Fibroblast of lung (primary cell): ENCODE measurements at regions not wholly inside any gene's neighbourhood (a gene's known extent, or its start where the extent isn't known, plus 50 kb on each side); places are given as distances from the start of the nearest gene placed in this dataset.

Experiments used
- DNase-seq, 2 donors: peaks; one replicate each; pipeline versions ENCODE4 v3.0.0 to v3.0.0-alpha.2; 2010; ENCODE audit warnings: low read depth in 2 of 2
- H2AFZ ChIP-seq: 2 replicates; pipeline ENCODE4 v1.5.1; 2012; ENCODE audit warnings: low read length, control low read depth, inconsistent platforms
- H3K27ac ChIP-seq: 2 replicates; pipeline ENCODE4 v1.5.1; 2011; ENCODE audit warnings: low read length, control low read depth; ENCODE audit not compliant: insufficient read depth
- H3K27me3 ChIP-seq: 2 replicates; pipeline ENCODE4 v1.5.1; 2011; ENCODE audit warnings: mild to moderate bottlenecking, low read length; ENCODE audit not compliant: control insufficient read depth, insufficient read depth
- H3K36me3 ChIP-seq: 2 replicates; pipeline ENCODE4 v1.5.1; 2011; ENCODE audit warnings: low read length; ENCODE audit not compliant: control insufficient read depth, insufficient read depth
- H3K4me1 ChIP-seq: 2 replicates; pipeline ENCODE4 v1.5.1; 2011; ENCODE audit warnings: low read length; ENCODE audit not compliant: control insufficient read depth, insufficient read depth; ENCODE audit errors: extremely low read depth
- H3K4me2 ChIP-seq: 2 replicates; pipeline ENCODE4 v1.5.1; 2011; ENCODE audit warnings: low read length, control low read depth; ENCODE audit not compliant: insufficient read depth; ENCODE audit errors: extremely low read depth
- H3K4me3 ChIP-seq, 4 experiments: fragments of 200-600 bp in 1 of 4; sonication (generic) in 1 of 4; replicated peaks in 1 of 4; 2 replicates each; pipeline ENCODE4 v1.5.1; 2011 to 2016; ENCODE audit warnings: low read length in 4 of 4, low read depth in 3 of 4, mild to moderate bottlenecking in 3 of 4, control low read depth in 2 of 4, inconsistent platforms in 1 of 4, mixed read lengths in 1 of 4; ENCODE audit not compliant: insufficient read depth in 1 of 4; ENCODE audit errors: control extremely low read depth in 1 of 4
- H3K79me2 ChIP-seq: 2 replicates; pipeline ENCODE4 v1.5.1; 2012; ENCODE audit warnings: mild to moderate bottlenecking, low read length, inconsistent platforms; ENCODE audit not compliant: control insufficient read depth, insufficient read depth
- H3K9ac ChIP-seq: 2 replicates; pipeline ENCODE4 v1.5.1; 2011; ENCODE audit warnings: mild to moderate bottlenecking, low read length, control low read depth; ENCODE audit not compliant: insufficient read depth
- H3K9me3 ChIP-seq: 2 replicates; pipeline ENCODE4 v1.5.1; 2012; ENCODE audit warnings: low read depth, low read length; ENCODE audit not compliant: control insufficient read depth, insufficient read depth
- H4K20me1 ChIP-seq: 2 replicates; pipeline ENCODE4 v1.5.1; 2011; ENCODE audit warnings: low read length; ENCODE audit not compliant: control insufficient read depth, insufficient read depth; ENCODE audit errors: extremely low read depth
- CTCF ChIP-seq, 2 donors: IDR thresholded peaks in 1 of 2; conservative IDR thresholded peaks in 1 of 2; 1 replicate in 1 of 2; 2 replicates in 1 of 2; pipeline ENCODE4 v1.5.1; 2011 to 2012; ENCODE audit warnings: low read length in 2 of 2, control low read depth in 1 of 2, inconsistent platforms in 1 of 2, low read depth in 1 of 2, mild to moderate bottlenecking in 1 of 2
- EZH2 ChIP-seq: IDR thresholded peaks from 2 replicates; pipeline ENCODE4 v1.5.1; 2012; ENCODE audit warnings: low read length, control low read depth, mild to moderate bottlenecking; ENCODE audit errors: missing control alignments

- Histone ChIP-seq H3K27me3 (no peaks in the 10 kb centered on the region), H3K4me2 (no peak overlapping the region), H3K4me3 (no peak overlapping the region), H3K27ac (no peak overlapping the region), H3K36me3 (no peaks in the 10 kb centered on the region), H3K4me1 (no peaks in the 10 kb centered on the region), H3K9ac (no peak overlapping the region), H4K20me1 (no peaks in the 10 kb centered on the region), H3K79me2 (no peaks in the 10 kb centered on the region), H2AFZ (no peak overlapping the region), H3K9me3 (no peaks in the 10 kb centered on the region)
- no peak for DNase-seq
- TF ChIP-seq EZH2: no peak
- no peak for TF ChIP-seq CTCF (conservative IDR thresholded peaks at IDR 0.05 in 1 of 2, IDR thresholded peaks at IDR 0.05 in 1 of 2; ENCODE audit: low read depth in 1 of 2, low read length in 2 of 2)
These were observed 86.8 kb upstream of the PARP11 start for GRCh38 chr12:3959799-3960560.

- no peaks in the 10 kb centered on the region for H3K9me3 ChIP-seq
- H3K4me3 ChIP-seq: no peak overlapping the region
- H3K27me3 ChIP-seq: no peaks in the 10 kb centered on the region
- H3K79me2 ChIP-seq: no peaks in the 10 kb centered on the region
- H3K4me1 ChIP-seq: no peaks in the 10 kb centered on the region
- H3K27ac ChIP-seq: no peak overlapping the region
- H3K9ac ChIP-seq: no peak overlapping the region
- no peak overlapping the region for H2AFZ ChIP-seq
- H4K20me1 ChIP-seq: no peaks in the 10 kb centered on the region
- no peaks in the 10 kb centered on the region for H3K36me3 ChIP-seq
- H3K4me2 ChIP-seq: no peak overlapping the region
- TF ChIP-seq EZH2 (no peak), CTCF (conservative IDR thresholded peaks at IDR 0.05 in 1 of 2, IDR thresholded peaks at IDR 0.05 in 1 of 2; ENCODE audit: low read depth in 1 of 2, low read length in 2 of 2) (no peak)
- no peak for DNase-seq
These were observed 85.3 kb upstream of the PARP11 start for GRCh38 chr12:3958534-3958933.

GRCh38 chr12:3951380-3952135, 78.4 kb upstream of the PARP11 start:
- Histone ChIP-seq H3K27me3 (no peaks in the 10 kb centered on the region), H3K9ac (no peak overlapping the region), H4K20me1 (no peaks in the 10 kb centered on the region), H2AFZ (no peak overlapping the region), H3K4me3 (no peak overlapping the region), H3K4me1 (no peaks in the 10 kb centered on the region), H3K4me2 (no peak overlapping the region), H3K27ac (no peak overlapping the region), H3K9me3 (no peaks in the 10 kb centered on the region), H3K79me2 (no peaks in the 10 kb centered on the region), H3K36me3 (no peaks in the 10 kb centered on the region)
- no peak for DNase-seq
- TF ChIP-seq EZH2 (no peak), CTCF (conservative IDR thresholded peaks at IDR 0.05 in 1 of 2, IDR thresholded peaks at IDR 0.05 in 1 of 2; ENCODE audit: low read depth in 1 of 2, low read length in 2 of 2) (no peak)
